Epithelial cell of esophagus (primary cell): ENCODE measurements at regions not wholly inside any gene's neighbourhood (a gene's known extent, or its start where the extent isn't known, plus 50 kb on each side); places are given as distances from the start of the nearest gene placed in this dataset.

Experiments used
- DNase-seq: peaks from one replicate; pipeline ENCODE4 v3.0.0; 2010; ENCODE audit warnings: low read depth
- H3K4me3 ChIP-seq: 2 replicates; pipeline ENCODE4 v1.5.1; 2011; ENCODE audit warnings: mild to moderate bottlenecking, low read length, control low read depth
- CTCF ChIP-seq: IDR thresholded peaks from 2 replicates; pipeline ENCODE4 v1.5.1; 2011; ENCODE audit warnings: low read depth, mild to moderate bottlenecking, low read length, control low read depth, inconsistent platforms; ENCODE audit not compliant: insufficient read depth; ENCODE audit errors: missing control alignments

GRCh38 chr16:26317885-26318284 is 626.1 kb downstream of the HS3ST4 start:
- no peak for TF ChIP-seq CTCF
- DNase-seq, result no peak
- no peak overlapping the region for H3K4me3 ChIP-seq

GRCh38 chr16:26330654-26331053 is 638.9 kb downstream of the HS3ST4 start:
- no peak for TF ChIP-seq CTCF
- no peak overlapping the region for H3K4me3 ChIP-seq
- DNase-seq, result no peak

GRCh38 chr16:26334218-26335111 is 642.7 kb downstream of the HS3ST4 start:
- no peak overlapping the region for H3K4me3 ChIP-seq
- no peak for TF ChIP-seq CTCF
- DNase-seq, result no peak

GRCh38 chr16:26335236-26335853 is 643.6 kb downstream of the HS3ST4 start:
- no peak overlapping the region for H3K4me3 ChIP-seq
- TF ChIP-seq CTCF, result no peak
- DNase-seq, result no peak

GRCh38 chr16:26342621-26343020 is 650.9 kb downstream of the HS3ST4 start:
- TF ChIP-seq CTCF, result no peak
- DNase-seq, result no peak

GRCh38 chr16:26344240-26344776 is 652.5 kb downstream of the HS3ST4 start:
- no peak for TF ChIP-seq CTCF
- H3K4me3 ChIP-seq, result no peak overlapping the region
- DNase-seq, result no peak

More at GRCh38 chr16:26342621-26343020, 650.9 kb downstream of the HS3ST4 start:
- no peak overlapping the region for H3K4me3 ChIP-seq
